HG03521 (cell line): ENCODE measurements at regions not wholly inside any gene's neighbourhood (a gene's known extent, or its start where the extent isn't known, plus 50 kb on each side); places are given as distances from the start of the nearest gene placed in this dataset.

Source experiments
- ATAC-seq: cut with Tn5 transposase; IDR thresholded peaks from one replicate; pipeline ENCODE4 v1.9.1; 2021; ENCODE audit warnings: mild to moderate bottlenecking, moderate library complexity; ENCODE audit not compliant: unreplicated experiment

DNA sequence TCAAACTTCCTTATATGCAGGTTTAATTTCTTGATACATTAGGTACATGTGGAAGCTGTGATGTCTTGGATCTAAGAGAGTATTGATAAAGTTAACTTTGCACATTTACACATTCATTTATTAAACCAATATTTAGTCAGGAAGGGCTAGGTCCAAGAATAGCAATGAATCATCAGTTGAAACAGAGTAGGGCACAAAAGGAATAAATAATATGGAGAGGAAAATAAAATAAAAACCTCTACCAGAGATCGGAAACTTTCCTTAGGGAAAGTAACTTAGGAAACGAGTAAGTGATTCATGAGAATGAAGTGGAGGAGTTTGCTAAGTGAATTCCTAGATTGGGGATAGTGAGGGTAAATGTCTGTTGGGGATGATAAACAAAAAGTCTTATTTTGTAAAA lies 259.4 kb upstream of the DACH1 start:
- no peak for ATAC-seq

DNA sequence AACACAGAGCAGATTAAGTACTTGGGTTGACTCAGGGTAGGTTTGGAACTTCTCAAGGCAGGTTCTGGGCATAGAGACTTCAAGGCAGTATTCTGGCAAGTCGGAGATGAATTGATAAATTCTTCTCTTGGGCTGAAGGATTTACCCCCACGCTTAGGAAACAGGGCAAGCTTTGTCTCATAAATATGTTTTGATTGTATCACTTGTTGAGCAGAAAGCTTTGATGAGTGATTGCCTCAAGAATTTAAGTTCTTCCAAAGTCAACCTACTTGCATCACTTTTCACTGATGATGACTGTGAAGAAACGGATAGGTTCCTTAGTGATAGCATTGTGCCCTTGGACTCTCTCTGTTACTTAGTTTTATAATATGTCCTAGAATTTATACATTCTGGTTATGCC lies 258.6 kb upstream of the DACH1 start:
- ATAC-seq: no peak

DNA sequence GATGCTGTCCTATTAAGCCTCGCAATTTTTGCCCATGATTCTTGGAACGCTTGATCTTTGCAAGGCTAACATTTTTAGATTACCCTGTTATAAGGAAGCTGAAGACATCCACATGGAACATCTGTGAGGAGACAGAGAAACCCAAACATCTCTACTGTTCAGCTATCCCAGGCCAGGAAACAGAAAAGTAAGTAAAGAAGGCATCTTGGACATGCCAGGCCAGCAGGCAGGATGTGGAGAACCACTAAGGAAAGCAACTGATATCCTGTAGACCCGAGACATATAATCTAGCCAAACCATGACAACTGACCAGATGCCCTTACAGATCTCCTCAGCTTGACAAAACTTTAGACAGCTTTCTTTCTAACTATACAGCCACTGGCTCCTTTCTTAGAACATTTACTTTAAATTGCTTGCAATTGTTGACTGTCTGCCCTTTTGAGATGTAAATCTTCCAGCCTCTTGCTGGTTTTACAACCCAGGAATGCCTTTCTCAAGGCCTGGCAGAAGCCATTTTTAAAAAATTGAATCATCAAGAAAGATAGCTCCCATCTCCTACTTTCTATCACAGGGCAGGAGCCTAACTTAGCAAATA lies 255.8 kb upstream of the DACH1 start:
- ATAC-seq: no peak

DNA sequence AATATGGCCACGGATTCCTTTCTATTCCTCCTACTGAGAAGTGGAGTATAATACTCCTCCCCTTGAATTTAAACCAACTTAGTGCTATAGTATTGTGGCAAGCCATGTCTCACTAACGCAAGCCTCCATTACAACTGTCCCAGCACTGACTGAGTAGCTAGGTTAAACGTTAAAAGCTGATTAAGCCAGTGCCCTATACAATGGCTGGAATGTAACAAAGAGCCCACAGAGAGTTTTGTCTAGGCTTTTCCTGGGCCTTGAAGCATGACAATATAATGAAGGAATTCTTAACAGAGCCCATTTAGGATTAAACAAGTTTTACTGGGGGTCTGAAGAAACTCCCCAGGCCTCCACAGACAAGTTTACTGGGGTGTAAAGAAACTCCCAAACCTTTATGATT lies 254.5 kb upstream of the DACH1 start:
- ATAC-seq: no peak

DNA sequence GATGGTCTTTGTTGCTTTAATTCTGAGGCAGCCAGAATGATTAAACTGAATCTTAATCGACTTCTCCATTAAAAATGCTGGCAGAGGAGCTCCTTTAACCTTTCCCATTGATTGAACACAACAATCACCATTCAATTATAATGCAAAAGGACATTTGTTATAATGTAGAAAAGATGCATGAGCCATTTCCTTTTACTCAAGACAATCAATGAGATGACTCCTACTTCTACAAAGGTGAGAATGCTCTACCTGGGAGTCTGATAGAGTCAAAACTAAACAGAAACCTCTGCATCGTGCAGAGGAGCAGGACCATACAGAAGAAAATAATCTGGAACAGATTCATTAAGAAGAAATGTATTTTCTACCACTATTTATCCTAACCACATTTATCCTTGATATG lies 253.6 kb upstream of the DACH1 start:
- no peak for ATAC-seq

DNA sequence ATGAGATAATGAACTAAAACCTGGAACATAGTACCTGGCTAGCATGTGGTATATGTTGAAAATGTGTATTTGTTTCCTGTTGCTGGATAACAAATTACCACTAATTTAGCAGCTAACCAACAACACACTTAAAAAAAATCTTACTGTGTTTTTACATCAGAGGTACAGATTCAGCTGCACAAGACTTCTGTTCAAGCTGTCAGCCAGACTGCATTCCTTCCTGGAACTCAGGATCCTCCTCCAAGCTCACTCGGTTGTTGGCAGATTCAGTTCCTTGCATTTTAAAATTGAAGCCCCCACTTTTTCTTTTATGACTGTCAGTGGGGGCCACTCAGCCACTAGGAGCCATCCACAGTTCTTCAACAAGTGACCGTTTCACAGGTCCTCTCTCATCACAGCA lies 246.9 kb upstream of the DACH1 start:
- ATAC-seq: no peak

DNA sequence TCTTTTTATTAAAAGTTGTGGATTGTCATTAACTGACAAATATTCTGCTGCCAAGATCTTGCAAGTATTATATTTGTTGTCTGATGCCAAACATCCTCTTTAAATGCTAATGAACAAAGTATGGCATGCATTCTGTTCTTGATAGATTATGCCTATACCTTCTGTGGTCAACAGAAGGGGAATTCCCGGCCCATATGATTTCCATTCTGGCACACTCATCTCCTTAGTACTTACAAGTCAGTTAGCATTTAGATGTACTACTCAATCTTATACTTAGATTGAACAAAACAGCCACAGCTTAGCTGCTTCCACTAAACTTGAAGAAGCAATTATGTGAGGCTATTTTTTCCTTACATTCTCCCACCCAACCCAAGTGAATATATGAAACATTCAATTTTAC lies 246.1 kb upstream of the DACH1 start:
- no peak for ATAC-seq

DNA sequence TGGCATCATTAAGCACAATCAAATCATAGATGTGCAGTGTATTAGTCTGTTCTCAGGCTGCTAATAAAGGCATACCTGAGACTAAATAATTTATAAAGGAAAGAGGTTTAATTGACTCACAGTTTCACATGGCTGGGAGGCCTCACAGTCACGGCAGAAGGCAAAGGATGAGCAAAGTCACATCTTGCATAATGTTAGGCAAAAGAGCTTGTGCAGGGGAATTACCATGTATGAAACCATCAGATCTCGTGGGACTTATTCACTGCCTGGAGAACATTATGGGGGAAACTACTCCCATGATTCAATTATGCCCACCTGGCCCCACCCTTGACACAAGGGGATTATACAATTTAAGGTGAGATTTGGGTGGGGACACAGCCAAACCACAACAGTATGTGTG lies 245.2 kb upstream of the DACH1 start:
- no peak for ATAC-seq

DNA sequence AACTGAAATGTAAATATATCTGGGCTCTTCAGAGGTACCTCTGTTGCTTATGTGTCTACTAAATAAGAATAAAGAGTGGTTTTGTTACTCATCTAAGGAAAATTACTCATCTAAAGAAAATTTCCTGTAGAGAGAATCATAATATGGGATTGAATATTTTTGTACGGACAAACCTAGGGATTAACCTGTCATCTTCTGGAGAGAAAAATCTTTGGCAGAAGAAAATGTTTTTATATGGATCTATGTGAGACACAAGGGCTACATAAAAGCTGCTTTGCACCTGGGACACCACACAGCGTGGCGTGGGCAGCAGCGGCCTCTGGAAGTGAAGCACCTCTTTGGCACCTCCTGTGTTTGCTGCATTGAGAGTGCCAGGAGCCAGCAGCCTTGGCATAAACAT lies 242.9 kb upstream of the DACH1 start:
- ATAC-seq: no peak

DNA sequence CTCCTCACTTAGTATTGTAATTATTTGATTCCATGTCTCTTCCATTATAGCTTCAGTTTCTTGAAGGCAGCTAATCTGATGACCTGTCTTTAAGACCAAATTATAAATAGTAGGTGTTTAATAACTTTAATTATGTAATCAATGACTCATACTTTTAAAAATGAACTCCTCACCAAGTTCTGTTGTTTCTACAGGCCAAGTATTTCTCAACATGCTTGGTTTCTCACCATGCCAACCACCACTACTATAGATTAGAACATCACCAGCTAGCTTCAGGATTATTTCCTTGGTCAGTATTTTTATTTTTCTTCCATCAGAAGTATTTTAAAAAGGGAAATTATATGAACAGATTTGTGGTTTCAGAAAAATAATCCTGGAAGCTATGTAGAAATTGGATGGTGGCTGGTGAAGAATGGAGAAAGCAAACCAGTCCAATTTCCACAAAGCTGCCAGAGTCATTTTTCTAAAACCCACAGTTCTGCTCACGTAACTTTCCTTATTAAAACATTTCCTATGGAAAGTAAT lies 237.7 kb upstream of the DACH1 start:
- no peak for ATAC-seq

DNA sequence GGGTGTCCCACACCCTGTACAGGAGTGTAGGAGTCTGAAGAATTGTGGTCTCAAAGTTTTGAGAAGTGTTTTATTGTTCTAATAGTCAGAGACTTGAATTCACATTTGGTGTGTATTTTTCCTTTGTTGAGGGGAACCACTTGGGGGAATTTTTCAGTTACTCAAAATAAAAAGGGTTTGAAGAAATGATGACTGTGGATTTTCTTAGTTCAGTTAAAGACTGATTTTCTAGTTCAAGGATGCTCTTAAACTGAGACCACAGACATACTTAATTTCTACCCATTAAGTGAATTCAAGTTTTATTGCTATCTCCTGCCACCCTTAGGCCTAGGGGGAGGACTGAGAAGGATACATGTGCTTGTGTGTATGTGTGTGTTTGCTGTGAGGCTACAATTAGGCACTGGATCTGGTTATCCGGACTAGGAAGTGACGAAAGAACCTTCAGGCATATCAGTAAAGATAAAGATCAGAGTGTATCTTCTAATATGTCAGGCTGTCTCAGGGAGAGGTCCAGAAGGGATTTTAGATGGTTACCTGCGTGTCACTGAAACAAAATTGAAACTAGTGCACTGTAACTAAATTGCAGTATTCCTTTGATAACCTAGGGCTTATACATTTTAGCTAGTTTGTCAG lies 234.9 kb upstream of the DACH1 start:
- ATAC-seq: no peak

DNA sequence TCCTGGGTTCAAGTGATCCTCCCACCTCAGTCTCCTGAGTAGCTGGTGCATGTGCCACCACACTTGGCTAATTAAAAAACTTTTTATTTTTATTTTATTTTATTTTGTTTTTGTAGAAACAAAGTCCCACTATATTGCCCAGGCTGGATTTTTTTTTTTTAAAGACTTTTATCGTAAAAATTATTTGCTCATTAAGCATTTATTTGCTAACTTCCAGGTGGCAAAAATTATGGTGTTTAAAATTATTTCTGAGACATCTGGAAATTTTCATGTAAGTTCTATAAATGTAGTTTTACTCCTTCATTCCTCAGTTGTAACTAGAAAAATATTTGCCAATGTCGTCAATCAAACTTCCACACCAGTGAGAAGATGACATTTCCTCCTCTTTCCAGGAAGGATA lies 233.3 kb upstream of the DACH1 start:
- no peak for ATAC-seq

DNA sequence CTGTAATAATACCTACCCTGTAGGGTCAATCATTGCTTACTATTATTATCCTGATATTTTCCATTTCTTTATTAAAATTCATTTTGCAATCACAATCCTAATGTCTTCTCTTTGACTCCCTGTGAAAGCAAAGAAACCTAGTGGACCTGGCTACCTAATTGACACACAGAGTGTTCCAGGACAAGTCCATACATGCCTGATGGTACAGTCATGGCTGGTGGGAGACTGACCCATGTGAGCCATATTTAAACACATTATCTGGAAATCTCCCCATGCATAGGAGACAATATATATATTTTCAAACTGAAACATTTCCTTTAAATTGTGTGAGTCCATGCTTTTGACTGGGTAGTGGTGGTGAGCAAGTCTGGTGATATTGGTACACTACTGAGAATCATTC lies 230.6 kb upstream of the DACH1 start:
- ATAC-seq: no peak

DNA sequence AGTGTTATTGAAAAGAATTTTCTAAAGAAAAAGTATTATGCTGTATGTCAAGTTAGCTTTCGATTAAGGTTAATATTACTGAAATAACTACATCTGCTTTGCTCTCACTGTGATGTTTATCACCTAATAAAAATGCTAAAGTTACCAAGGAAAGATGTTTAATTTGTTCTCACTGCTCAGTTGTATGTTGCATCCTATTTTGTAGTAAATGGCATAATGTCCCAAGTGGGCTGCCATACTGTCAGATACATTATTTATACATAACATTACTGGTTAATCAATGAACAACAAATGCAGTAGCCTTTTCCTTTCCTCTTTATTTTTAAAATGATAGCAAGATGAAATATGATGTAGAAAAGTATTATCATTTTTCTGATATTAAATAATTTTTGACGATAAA lies 226.3 kb upstream of the DACH1 start:
- ATAC-seq: no peak

DNA sequence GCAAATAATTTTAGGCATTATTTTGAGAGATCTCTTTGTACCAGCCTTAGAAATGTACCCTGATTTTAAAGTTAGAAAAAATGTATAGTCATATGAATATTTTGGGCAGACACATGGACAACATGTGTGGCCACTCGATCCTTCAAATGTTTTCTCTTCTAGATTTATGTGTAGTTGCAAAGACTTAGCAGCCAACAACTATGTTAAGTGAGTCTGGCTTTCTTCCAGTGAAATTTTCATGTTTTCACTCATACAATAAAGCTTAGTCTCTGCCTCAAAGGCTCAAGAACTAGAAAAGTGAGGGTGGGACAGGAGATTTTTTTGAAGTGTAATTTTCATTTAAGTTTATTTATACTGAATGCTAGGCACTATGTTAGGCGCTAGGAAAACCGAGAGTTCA lies 207.7 kb upstream of the DACH1 start:
- no peak for ATAC-seq

DNA sequence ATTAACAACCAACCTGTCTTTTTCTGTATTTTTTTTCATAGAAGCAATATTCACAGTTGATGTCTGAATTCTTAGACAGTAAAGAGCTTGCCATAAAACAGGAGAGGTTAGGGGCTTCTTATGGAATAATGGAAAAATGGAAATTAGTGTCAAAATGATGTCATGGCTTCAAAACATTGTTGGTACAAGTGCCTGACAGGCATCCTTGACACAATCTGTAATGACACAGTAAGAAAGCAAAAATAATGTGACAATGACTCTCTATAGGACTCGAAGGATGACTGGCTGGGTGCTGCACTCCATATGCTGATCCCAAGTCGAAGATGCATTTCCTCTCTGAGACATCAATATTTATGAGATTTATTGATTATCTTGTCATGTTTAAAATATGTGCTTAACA lies 205.3 kb upstream of the DACH1 start:
- ATAC-seq: no peak

DNA sequence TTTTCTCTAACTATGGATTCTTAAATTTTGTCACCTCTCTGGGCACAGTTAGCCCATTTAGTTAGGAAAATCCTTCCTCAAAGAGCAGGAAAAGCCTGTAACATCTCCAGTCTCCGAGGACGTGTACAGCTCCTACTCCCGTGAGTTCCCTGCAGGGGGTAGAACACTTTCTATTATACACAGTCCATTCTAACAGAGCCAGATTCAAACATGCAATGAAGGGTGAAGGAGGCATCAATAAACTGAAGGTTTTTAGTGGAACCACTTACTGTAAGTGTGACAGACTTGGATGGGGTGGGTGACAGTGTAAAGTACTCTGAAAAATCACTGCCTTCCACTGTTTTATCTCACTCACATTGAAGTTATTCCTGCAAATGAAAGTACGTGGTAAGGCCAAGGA lies 204.7 kb upstream of the DACH1 start:
- no peak for ATAC-seq

DNA sequence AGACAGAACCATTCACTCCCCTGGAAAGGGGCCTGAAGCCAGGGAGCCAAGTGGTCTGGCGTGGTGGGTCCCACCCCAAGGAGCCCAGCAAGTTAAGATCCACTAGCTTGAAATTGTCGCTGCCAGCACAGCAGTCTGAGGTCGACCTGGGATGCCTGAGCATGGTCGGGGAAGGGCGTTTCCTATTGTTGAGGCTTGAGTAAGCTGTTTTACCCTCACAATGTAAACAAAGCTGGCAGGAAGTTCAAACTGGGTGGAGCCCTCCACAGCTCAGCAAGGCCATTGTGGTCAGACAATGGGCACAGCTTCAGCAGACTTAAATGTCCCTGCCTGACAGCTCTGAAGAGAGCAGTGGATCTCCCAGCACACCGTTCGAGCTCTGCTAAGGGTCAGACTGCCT lies 195.6 kb upstream of the DACH1 start:
- no peak for ATAC-seq

DNA sequence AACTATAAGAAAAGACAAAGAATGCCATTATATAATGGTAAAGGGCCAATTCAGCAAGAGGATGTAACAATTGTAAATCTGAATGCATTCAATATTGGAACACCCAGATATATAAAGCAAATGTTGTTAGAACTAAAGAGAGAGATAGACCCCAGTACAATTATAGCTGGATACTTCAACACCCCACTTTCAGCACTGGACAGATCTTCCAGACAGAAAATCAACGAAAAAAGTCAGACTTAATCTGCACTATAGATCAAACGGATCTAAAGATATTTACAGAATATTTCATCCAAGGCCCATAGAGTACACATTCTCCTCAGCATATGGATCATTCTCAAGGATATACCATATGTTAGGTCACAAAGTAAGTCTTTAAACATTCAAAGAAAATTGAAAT lies 194.6 kb upstream of the DACH1 start:
- ATAC-seq: no peak

DNA sequence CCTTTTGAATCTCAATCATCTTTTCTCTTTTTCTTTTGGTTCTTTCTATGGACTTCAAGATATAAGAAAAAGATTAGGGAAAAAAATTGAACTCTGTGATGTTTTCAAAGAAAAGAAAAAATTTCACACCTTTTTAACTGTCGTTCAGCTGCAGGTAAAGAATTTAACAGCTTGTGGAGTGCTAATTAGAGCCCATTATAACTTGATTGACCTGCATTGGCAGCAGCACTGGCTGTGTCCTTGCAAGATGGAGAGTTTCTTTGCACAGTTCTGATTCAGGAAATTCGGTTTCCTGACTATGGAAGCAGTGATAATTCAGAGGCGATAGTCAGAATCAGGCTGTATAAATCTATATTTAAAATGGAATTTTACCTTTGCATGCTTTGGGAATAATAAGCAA lies 183.2 kb upstream of the DACH1 start:
- no peak for ATAC-seq

DNA sequence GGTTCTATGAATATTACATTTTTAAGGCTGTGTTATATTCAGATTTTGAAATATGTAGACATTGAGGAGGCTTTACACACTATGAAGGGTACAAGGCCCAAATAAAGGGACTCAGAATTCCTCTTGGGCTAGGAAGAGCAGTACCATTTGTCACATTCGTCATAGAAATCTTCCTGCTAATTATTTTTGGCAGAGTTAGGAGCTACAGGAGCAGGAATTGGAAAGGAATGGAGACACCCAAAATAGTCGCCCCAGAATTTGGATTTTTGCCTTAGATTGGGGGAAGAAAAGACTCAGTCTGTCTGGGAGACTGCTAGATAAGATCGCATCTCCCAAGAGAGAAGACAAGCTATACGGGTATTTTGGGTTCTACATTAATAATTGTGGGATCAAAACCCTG lies 176.4 kb upstream of the DACH1 start:
- ATAC-seq: no peak

DNA sequence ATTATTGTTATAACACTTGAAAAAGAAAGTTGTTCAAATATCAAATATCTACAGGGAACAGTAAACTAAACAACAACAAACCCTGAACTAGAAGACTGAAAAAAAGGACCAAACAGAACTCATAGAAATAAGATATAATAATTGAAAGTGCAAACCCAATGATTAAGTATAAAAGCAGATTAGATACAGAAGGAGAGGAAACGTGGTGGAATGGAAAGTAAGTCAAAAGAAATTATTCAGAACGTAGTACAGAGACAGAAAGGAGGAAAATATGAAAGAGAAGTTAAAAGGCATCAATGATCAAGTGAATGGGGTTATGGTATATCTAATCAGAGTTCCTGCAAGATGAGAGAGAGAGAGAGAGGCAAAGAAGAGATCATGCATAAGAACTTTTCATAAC lies 174.2 kb upstream of the DACH1 start:
- ATAC-seq: no peak

DNA sequence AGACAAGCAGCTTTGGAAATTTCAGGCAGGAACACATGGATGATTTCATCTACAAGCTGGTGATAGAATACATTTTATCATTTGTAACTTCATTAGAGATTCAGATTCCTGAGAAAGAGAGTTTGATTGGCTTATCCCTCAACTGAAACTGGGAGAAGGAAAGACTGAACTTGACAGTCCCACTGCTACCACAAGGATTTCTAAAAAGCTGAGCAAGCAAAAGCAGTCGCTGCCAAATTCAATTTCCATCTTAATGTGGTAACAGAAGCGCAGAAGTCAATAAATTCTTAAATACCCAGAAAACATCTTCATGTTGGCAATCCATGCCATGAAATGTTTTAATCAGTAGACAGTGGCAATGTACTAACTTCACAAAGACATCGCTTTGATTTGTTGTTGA lies 172.1 kb upstream of the DACH1 start:
- no peak for ATAC-seq
